H1 (cell line): ENCODE measurements at regions not wholly inside any gene's neighbourhood (a gene's known extent, or its start where the extent isn't known, plus 50 kb on each side); places are given as distances from the start of the nearest gene placed in this dataset.

ENCODE experiments used
- ATF3 ChIP-seq: IDR thresholded peaks from 2 replicates; pipeline ENCODE4 v1.6.1; 2011; ENCODE audit warnings: low read depth, mild to moderate bottlenecking, low read length; ENCODE audit not compliant: insufficient read depth
- CBX8 ChIP-seq: fragments of 300-800, 300-1000 bp; sonication (generic); IDR thresholded peaks from 2 replicates; pipeline ENCODE4 v1.7.1; 2016; ENCODE audit warnings: low read depth, low read length, borderline replicate concordance
- CHD2 ChIP-seq: IDR thresholded peaks from 2 replicates; pipeline ENCODE4 v1.6.1; 2012; ENCODE audit warnings: low read length, improper control_type of control experiment
- CHD7 ChIP-seq: fragments of 300-600 bp; sonication (generic); IDR thresholded peaks from 2 replicates; pipeline ENCODE4 v1.7.1; 2012; ENCODE audit warnings: low read length, moderate library complexity, mild to moderate bottlenecking, inconsistent platforms; ENCODE audit not compliant: insufficient replicate concordance
- GABPA ChIP-seq: IDR thresholded peaks from 2 replicates; pipeline ENCODE4 v1.6.1; 2011; ENCODE audit warnings: mild to moderate bottlenecking, low read length, moderate library complexity, borderline replicate concordance; ENCODE audit not compliant: insufficient read depth
- JUN ChIP-seq: IDR thresholded peaks from 2 replicates; pipeline ENCODE4 v1.6.1; 2011; ENCODE audit warnings: low read depth, mild to moderate bottlenecking, improper control_type of control experiment, low read length
- KDM4A ChIP-seq: IDR thresholded peaks from one replicate; pipeline ENCODE4 v1.7.1; 2012; ENCODE audit warnings: low read depth, mild to moderate bottlenecking, moderate library complexity, low read length, inconsistent platforms; ENCODE audit not compliant: severe bottlenecking
- POLR2A ChIP-seq, 2 experiments: IDR thresholded peaks; 1 replicate in 1 of 2; 2 replicates in 1 of 2; pipeline ENCODE4 v1.6.1; 2011; ENCODE audit warnings: low read depth in 2 of 2, low read length in 2 of 2, mild to moderate bottlenecking in 2 of 2; ENCODE audit errors: control extremely low read depth in 1 of 2
- RBBP5 ChIP-seq: IDR thresholded peaks from 2 replicates; pipeline ENCODE4 v1.7.1; 2012; ENCODE audit warnings: low read depth, mild to moderate bottlenecking, inconsistent platforms, low read length, moderate library complexity, borderline replicate concordance
- SAP30 ChIP-seq: fragments of 300-600 bp; sonication (generic); IDR thresholded peaks from 2 replicates; pipeline ENCODE4 v1.7.1; 2012; ENCODE audit warnings: low read length, moderate library complexity, mild to moderate bottlenecking, inconsistent platforms; ENCODE audit not compliant: insufficient read depth, insufficient replicate concordance
- SP2 ChIP-seq: IDR thresholded peaks from 2 replicates; pipeline ENCODE4 v1.6.1; 2012; ENCODE audit warnings: mild to moderate bottlenecking, low read length, inconsistent platforms
- SUZ12 ChIP-seq: fragments of 200-600 bp; sonication (generic); IDR thresholded peaks from 2 replicates; pipeline ENCODE4 v1.6.1; 2012; ENCODE audit warnings: mild to moderate bottlenecking, inconsistent platforms, low read length, moderate library complexity, mixed read lengths

- TF ChIP-seq CHD7 (no peak), JUN (no peak), ATF3 (no peak), SUZ12 (no peak), GABPA (no peak), KDM4A (no peak), CBX8 (no peak), RBBP5 (no peak), POLR2A (IDR thresholded peaks at IDR 0.05; ENCODE audit: control extremely low read depth in 1 of 2, low read depth in 2 of 2, low read length in 2 of 2) (no peak), SAP30 (no peak), CHD2 (no peak), SP2 (no peak)
These were observed 202.4 kb upstream of the PRICKLE2 start (continued) for GRCh38 chr3:64427671-64428070.
